Testis (tissue), 2 donors: ENCODE measurements at regions not wholly inside any gene's neighbourhood (a gene's known extent, or its start where the extent isn't known, plus 50 kb on each side); places are given as distances from the start of the nearest gene placed in this dataset.

Source experiments
- CTCF ChIP-seq, 3 experiments: fragments of 450-650 bp in 2 of 3; fragments of 200-600 bp in 1 of 3; sonication (generic) in 1 of 3; IDR thresholded peaks; one replicate each; pipeline ENCODE4 v1.5.1; 2016 to 2019; ENCODE audit warnings: antibody characterized with exemption in 3 of 3, mild to moderate bottlenecking in 2 of 3, moderate library complexity in 1 of 3
- POLR2A ChIP-seq: fragments of 450-650 bp; IDR thresholded peaks from one replicate; pipeline ENCODE4 v1.6.1; 2017; ENCODE audit warnings: antibody characterized with exemption, mild to moderate bottlenecking, moderate library complexity

- TF ChIP-seq CTCF (IDR thresholded peaks at IDR 0.05) (no peak), POLR2A (no peak)
Measured at GRCh38 chrY:8386053-8386452, 951.2 kb upstream of the TSPY4 start.
